ENCODE measurements at regions not wholly inside any gene's neighbourhood (a gene's known extent, or its start where the extent isn't known, plus 50 kb on each side); places are given as distances from the start of the nearest gene placed in this dataset.

- POLR2A ChIA-PET = no interaction called here
Measured at GRCh38 chr3:99126316-99126715, 224.8 kb upstream of the DCBLD2 start.

GRCh38 chr3:99119385-99119784 lies 217.9 kb upstream of the DCBLD2 start:
- no peaks in the 10 kb centered on the region for H3K36me3 ChIP-seq (ENCODE audit: insufficient read depth, low read length)
- CTCF ChIA-PET = no interaction called here
- POLR2A ChIA-PET = no interaction called here
- no peak overlapping the region for H3K27ac ChIP-seq (ENCODE audit: low read depth in 1 of 2, low read length in 2 of 2)
- H3K27me3 ChIP-seq (ENCODE audit: control insufficient read depth in 1 of 2, insufficient read depth in 2 of 2, low read length in 2 of 2) = no peaks in the 10 kb centered on the region
- no peak overlapping the region for H3K4me3 Mint-ChIP-seq
- no peak for TF ChIP-seq CTCF (IDR thresholded peaks at IDR 0.05)
- H3K4me1 ChIP-seq (ENCODE audit: insufficient read depth, low read length) = no peaks in the 10 kb centered on the region
- DNase-seq (no peak), ATAC-seq (ENCODE audit: poor library complexity) (no peak)
- no peaks in the 10 kb centered on the region for H3K36me3 Mint-ChIP-seq (ENCODE audit: low read depth)
- H3K9me3 ChIP-seq (ENCODE audit: control insufficient read depth in 1 of 2, insufficient read depth in 1 of 2, low read length in 2 of 2) = peaks cover 0 to 3% of the 10 kb centered on the region in 2 experiments
- no peaks in the 10 kb centered on the region for H3K4me1 Mint-ChIP-seq (ENCODE audit: low read depth)
- peaks cover 5% of the 10 kb centered on the region for H3K9me3 Mint-ChIP-seq
- intact Hi-C loops (cut with DNase I, micrococcal nuclease) = no loop called here
- no peak overlapping the region for H3K27ac Mint-ChIP-seq
- no peak overlapping the region for H3K4me3 ChIP-seq (ENCODE audit: low read length)
- no peaks in the 10 kb centered on the region for H3K27me3 Mint-ChIP-seq

More at GRCh38 chr3:99126316-99126715, 224.8 kb upstream of the DCBLD2 start:
- Histone ChIP-seq H3K27ac (ENCODE audit: low read depth in 1 of 2, low read length in 2 of 2) (no peak overlapping the region), H3K4me3 (ENCODE audit: low read length) (no peak overlapping the region), H3K9me3 (ENCODE audit: control insufficient read depth in 1 of 2, insufficient read depth in 1 of 2, low read length in 2 of 2) (no peaks in the 10 kb centered on the region), H3K36me3 (ENCODE audit: insufficient read depth, low read length) (no peaks in the 10 kb centered on the region), H3K27me3 (ENCODE audit: control insufficient read depth in 1 of 2, insufficient read depth in 2 of 2, low read length in 2 of 2) (no peaks in the 10 kb centered on the region), H3K4me1 (ENCODE audit: insufficient read depth, low read length) (no peaks in the 10 kb centered on the region)
- H3K9me3 Mint-ChIP-seq = peaks cover 2% of the 10 kb centered on the region
- H3K36me3 Mint-ChIP-seq (ENCODE audit: low read depth) = no peaks in the 10 kb centered on the region
- no peaks in the 10 kb centered on the region for H3K27me3 Mint-ChIP-seq
- no peak for DNase-seq
- H3K4me3 Mint-ChIP-seq = no peak overlapping the region
- H3K27ac Mint-ChIP-seq = no peak overlapping the region
- CTCF ChIA-PET = no interaction called here
- no peak for ATAC-seq (ENCODE audit: poor library complexity)
- intact Hi-C loops (cut with DNase I, micrococcal nuclease) = no loop called here
- no peaks in the 10 kb centered on the region for H3K4me1 Mint-ChIP-seq (ENCODE audit: low read depth)
- TF ChIP-seq CTCF (IDR thresholded peaks at IDR 0.05) = no peak

- TF ChIP-seq CTCF (IDR thresholded peaks at IDR 0.05) = no peak
- intact Hi-C loops (cut with DNase I, micrococcal nuclease) = no loop called here
- POLR2A ChIA-PET = no interaction called here
Measured at GRCh38 chr3:99118381-99118780, 216.9 kb upstream of the DCBLD2 start.

More at GRCh38 chr3:99118381-99118780, 216.9 kb upstream of the DCBLD2 start:
- Mint-ChIP-seq H3K4me1 (ENCODE audit: low read depth) (no peaks in the 10 kb centered on the region), H3K4me3 (no peak overlapping the region), H3K9me3 (peaks cover 5% of the 10 kb centered on the region), H3K27ac (no peak overlapping the region), H3K36me3 (ENCODE audit: low read depth) (no peaks in the 10 kb centered on the region), H3K27me3 (no peaks in the 10 kb centered on the region)
- no peak overlapping the region for H3K27ac ChIP-seq (ENCODE audit: low read depth in 1 of 2, low read length in 2 of 2)
- no peaks in the 10 kb centered on the region for H3K36me3 ChIP-seq (ENCODE audit: insufficient read depth, low read length)
- H3K4me3 ChIP-seq (ENCODE audit: low read length) = no peak overlapping the region
- H3K9me3 ChIP-seq (ENCODE audit: control insufficient read depth in 1 of 2, insufficient read depth in 1 of 2, low read length in 2 of 2) = peaks cover 0 to 3% of the 10 kb centered on the region in 2 experiments
- H3K27me3 ChIP-seq (ENCODE audit: control insufficient read depth in 1 of 2, insufficient read depth in 2 of 2, low read length in 2 of 2) = no peaks in the 10 kb centered on the region
- no peak for DNase-seq
- no peaks in the 10 kb centered on the region for H3K4me1 ChIP-seq (ENCODE audit: insufficient read depth, low read length)
- no peak for ATAC-seq (ENCODE audit: poor library complexity)
- CTCF ChIA-PET = no interaction called here

All from CD4-positive, alpha-beta T cell (primary cell).